Hepatocyte (in vitro differentiated cells): ENCODE measurements at regions not wholly inside any gene's neighbourhood (a gene's known extent, or its start where the extent isn't known, plus 50 kb on each side); places are given as distances from the start of the nearest gene placed in this dataset.

Source experiments
- DNase-seq: peaks from one replicate; pipeline ENCODE4 v3.0.0-alpha.2; 2016; ENCODE audit warnings: low spot score
- H2AFZ ChIP-seq: fragments of 200-600 bp; sonication (generic); 2 replicates; pipeline ENCODE4 v1.6.0; 2016; ENCODE audit warnings: antibody characterized with exemption, mild to moderate bottlenecking
- H3K27ac ChIP-seq: fragments of 200-600 bp; sonication (generic); 2 replicates; pipeline ENCODE4 v1.5.1; 2016; ENCODE audit warnings: mild to moderate bottlenecking
- H3K27me3 ChIP-seq: fragments of 200-600 bp; sonication (generic); 2 replicates; pipeline ENCODE4 v1.6.1; 2016
- H3K36me3 ChIP-seq: fragments of 200-600 bp; sonication (generic); replicated peaks from 2 replicates; pipeline ENCODE4 v1.5.1; 2016; ENCODE audit warnings: low read depth; ENCODE audit not compliant: insufficient read depth
- H3K4me1 ChIP-seq: fragments of 200-600 bp; sonication (generic); 2 replicates; pipeline ENCODE4 v1.5.1; 2016; ENCODE audit warnings: mild to moderate bottlenecking, moderate library complexity; ENCODE audit not compliant: insufficient read depth
- H3K4me2 ChIP-seq: fragments of 200-600 bp; sonication (generic); 2 replicates; pipeline ENCODE4 v1.6.0; 2016
- H3K4me3 ChIP-seq: fragments of 200-600 bp; sonication (generic); 2 replicates; pipeline ENCODE4 v1.5.1; 2016; ENCODE audit warnings: mild to moderate bottlenecking
- H3K79me2 ChIP-seq: fragments of 200-600 bp; sonication (generic); 2 replicates; pipeline ENCODE4 v1.6.0; 2017; ENCODE audit warnings: mild to moderate bottlenecking
- H3K9me2 ChIP-seq: fragments of 200-600 bp; sonication (generic); replicated peaks from 2 replicates; pipeline ENCODE4 v1.6.0; 2017; ENCODE audit warnings: mild to moderate bottlenecking; ENCODE audit not compliant: insufficient read depth
- H3K9me3 ChIP-seq: fragments of 200-600 bp; sonication (generic); 2 replicates; pipeline ENCODE4 v1.5.1; 2016; ENCODE audit warnings: low read depth, mild to moderate bottlenecking
- H4K20me1 ChIP-seq: fragments of 200-600 bp; sonication (generic); 2 replicates; pipeline ENCODE4 v1.6.0; 2016; ENCODE audit warnings: mild to moderate bottlenecking; ENCODE audit not compliant: insufficient read depth, poor library complexity, severe bottlenecking
- CTCF ChIP-seq: fragments of 200-600 bp; sonication (generic); IDR thresholded peaks from 2 replicates; pipeline ENCODE4 v1.5.1; 2016; ENCODE audit warnings: antibody characterized with exemption, mild to moderate bottlenecking; ENCODE audit not compliant: poor library complexity
- EZH2 ChIP-seq: fragments of 200-600 bp; sonication (generic); IDR thresholded peaks from 2 replicates; pipeline ENCODE4 v1.6.1; 2016; ENCODE audit warnings: antibody characterized with exemption, mild to moderate bottlenecking, borderline replicate concordance
- EZH2phosphoT487 ChIP-seq: fragments of 200-600 bp; sonication (generic); IDR thresholded peaks from one replicate; pipeline ENCODE4 v1.6.1; 2018; ENCODE audit warnings: antibody characterized with exemption, mild to moderate bottlenecking, low read depth, moderate library complexity; ENCODE audit not compliant: unreplicated experiment, severe bottlenecking
- WGBS: methylation state at CpG from one replicate; pipeline ENCODE4 v1.1.6; 2016; ENCODE audit warnings: low lambda C conversion rate; ENCODE audit errors: missing lambda C conversion rate; 5-methylcytosine and 5-hydroxymethylcytosine counted together

GRCh38 chr1:186730951-186731729 lies 50.9 kb upstream of the PTGS2 start:
- Histone ChIP-seq H3K36me3 (no peaks in the 10 kb centered on the region), H3K9me3 (no peaks in the 10 kb centered on the region), H3K79me2 (no peaks in the 10 kb centered on the region), H3K4me1 (no peaks in the 10 kb centered on the region), H4K20me1 (no peaks in the 10 kb centered on the region), H2AFZ (no peak overlapping the region), H3K27ac (no peak overlapping the region), H3K4me3 (no peak overlapping the region), H3K27me3 (no peaks in the 10 kb centered on the region), H3K9me2 (no peaks in the 10 kb centered on the region), H3K4me2 (no peak overlapping the region)
- 77% methylated on average over 2 of the region's 2 CpGs for WGBS
- DNase-seq, result no peak
- TF ChIP-seq CTCF (no peak), EZH2 (no peak), EZH2phosphoT487 (no peak)
